Esophagus muscularis mucosa (tissue), 3 donors: ENCODE measurements at regions not wholly inside any gene's neighbourhood (a gene's known extent, or its start where the extent isn't known, plus 50 kb on each side); places are given as distances from the start of the nearest gene placed in this dataset.

Experiments used
- CTCF ChIP-seq, 3 experiments: fragments of 200-600 bp in 2 of 3; fragments of 450-650 bp in 1 of 3; sonication (generic) in 2 of 3; IDR thresholded peaks; one replicate each; pipeline ENCODE4 v1.5.1; 2017 to 2019; ENCODE audit warnings: antibody characterized with exemption in 3 of 3, mild to moderate bottlenecking in 2 of 3, moderate library complexity in 1 of 3
- POLR2A ChIP-seq: fragments of 450-650 bp; IDR thresholded peaks from one replicate; pipeline ENCODE4 v1.6.1; 2017; ENCODE audit warnings: antibody characterized with exemption, moderate library complexity, mild to moderate bottlenecking, low read depth

GRCh38 chr3:66115858-66116654 is 77.3 kb upstream of the MAGI1 start:
- TF ChIP-seq CTCF (IDR thresholded peaks at IDR 0.05) (no peak), POLR2A (no peak)
